ENCODE measurements at regions not wholly inside any gene's neighbourhood (a gene's known extent, or its start where the extent isn't known, plus 50 kb on each side); places are given as distances from the start of the nearest gene placed in this dataset.
A peak's percentile ranks its signal among the peaks of the same experiment; 100 is the strongest.
"Not testable (repeated sequence)": the region's sequence is repeated elsewhere in the genome, so short reads cannot be mapped to it uniquely, and the experiment has no call there.

GRCh38 chr2:53378791-53379190, 388.8 kb upstream of the CHAC2 start:
- no peak for DNase-seq (ENCODE audit: insufficient read length, low spot score)
- TF ChIP-seq POLR2A (IDR thresholded peaks at IDR 0.05; ENCODE audit: low read depth, low read length), result no peak

GRCh38 chr2:53373126-53373525, 394.5 kb upstream of the CHAC2 start:
- TF ChIP-seq POLR2A (IDR thresholded peaks at IDR 0.05; ENCODE audit: low read depth, low read length), result no peak
- FAIRE-seq (no peak), DNase-seq (ENCODE audit: insufficient read length, low spot score) (no peak)

More at GRCh38 chr2:53378791-53379190, 388.8 kb upstream of the CHAC2 start:
- no peak for FAIRE-seq

DNA sequence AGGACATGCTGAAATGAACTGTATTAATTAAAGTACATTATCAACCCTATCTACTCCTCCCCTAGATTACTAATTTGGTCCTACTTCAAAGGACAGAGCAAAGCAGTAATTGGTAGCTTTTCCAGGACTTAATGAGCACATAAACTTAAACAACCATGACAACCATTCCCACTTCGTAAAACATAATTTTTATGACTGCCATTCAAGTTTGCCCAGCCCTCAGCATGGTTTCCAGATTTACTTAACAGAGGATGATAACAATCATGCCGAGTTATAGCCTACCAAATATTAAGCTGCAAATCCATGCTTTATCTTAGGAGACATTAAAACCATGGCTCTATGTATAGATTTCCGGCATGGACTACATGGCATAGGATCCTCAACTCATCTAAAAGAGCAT, 401.1 kb upstream of the CHAC2 start:
- DNase-seq (ENCODE audit: insufficient read length, low spot score) (no peak), FAIRE-seq (no peak)
- TF ChIP-seq POLR2A (IDR thresholded peaks at IDR 0.05; ENCODE audit: low read depth, low read length), result no peak

DNA sequence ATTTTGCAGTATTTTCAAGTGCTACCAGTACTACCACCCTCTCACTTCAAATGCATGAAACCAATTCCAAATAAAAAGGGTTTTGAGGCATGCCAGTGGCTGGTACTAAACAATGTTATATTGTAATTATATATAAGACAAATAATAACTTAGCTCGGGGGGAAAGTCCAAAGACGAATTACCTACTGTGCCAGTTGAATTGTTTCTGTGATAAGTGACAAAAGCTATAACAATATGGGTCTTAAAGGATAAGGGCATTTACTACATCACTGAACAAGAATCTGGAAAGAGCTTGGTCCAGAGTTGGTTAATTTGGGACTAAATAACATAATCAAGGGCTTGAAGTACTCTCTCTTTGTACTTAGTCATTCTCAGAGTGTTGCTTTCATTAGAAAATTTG, 404.7 kb upstream of the CHAC2 start:
- TF ChIP-seq POLR2A (IDR thresholded peaks at IDR 0.05; ENCODE audit: low read depth, low read length), result no peak
- no peak for DNase-seq (ENCODE audit: insufficient read length, low spot score)
- no peak for FAIRE-seq

DNA sequence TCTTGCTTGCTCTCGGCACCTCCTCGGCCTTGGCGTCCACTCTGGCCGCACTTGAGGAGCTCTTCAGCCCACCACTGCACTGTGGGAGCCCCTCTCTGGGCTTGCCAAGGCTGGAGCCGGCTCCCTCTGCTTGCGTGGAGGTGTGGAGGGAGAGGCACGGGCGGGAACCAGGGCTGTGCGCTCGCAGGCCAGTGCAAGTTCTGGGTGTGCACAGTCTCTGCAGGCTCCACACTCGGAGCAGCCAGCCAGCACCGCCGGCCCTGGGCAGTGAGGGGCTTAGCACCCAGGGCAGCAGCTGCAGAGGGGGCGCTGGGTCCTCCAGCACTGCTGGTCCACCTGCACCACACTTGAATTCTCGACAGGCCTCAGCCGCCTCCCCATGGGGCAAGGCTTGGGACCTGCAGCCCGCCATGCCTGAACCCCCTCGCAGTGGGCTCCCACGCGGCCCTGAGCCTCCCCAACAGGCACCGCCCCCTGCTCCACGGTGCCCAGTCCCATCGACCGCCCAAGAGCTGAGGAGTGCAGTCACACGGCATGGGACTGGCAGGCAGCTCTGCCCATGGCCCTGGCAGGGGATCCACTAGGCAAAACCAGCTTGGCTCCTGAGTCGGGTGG, 411.2 kb upstream of the CHAC2 start:
- no peak for TF ChIP-seq POLR2A (IDR thresholded peaks at IDR 0.05; ENCODE audit: low read depth, low read length)
- DNase-seq (ENCODE audit: insufficient read length, low spot score) (no peak), FAIRE-seq (no peak)

DNA sequence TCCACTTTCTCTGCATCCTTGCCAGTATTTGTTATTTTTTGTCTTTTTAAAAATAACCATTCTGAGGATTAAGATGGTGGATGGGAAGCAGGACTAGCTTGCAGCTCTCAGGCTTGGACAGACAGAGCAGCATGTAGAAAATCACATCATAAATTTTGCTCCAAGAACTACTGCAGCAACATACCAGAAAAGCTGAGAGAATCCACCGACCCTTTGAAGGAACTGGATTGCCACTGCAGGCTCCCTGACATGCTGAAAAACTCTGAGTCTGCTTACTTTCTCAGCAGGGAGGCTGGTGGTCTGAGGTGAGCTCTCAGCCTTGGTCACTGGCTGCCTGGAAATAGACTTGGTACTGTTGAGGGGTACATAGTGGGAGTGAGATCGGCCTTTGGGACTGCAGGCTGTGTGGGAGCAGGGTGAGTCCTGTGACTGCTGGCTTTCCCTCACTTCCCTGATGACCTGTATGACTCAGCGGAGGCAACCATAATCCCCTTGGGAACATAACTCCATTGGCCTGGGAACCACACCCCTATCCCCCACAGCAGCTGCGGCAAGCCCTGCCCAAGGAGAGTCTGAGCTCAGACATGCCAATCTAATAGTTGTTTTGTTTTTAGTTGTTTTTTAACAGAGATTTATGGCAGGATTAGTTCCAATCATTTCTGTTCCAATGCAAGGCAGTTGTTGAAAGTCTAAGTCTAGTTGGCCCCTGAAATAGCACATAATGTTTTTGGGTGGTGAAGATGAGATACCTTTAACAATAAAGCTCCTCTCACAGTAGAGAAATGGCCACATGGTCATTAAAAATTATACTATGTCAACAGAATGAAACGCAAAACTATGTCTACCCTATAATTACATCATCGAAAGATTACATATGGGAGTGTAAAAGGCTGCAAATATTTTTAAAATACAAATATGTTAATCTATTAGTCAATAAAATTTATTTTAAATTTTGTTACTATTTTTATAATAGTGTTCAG, 414.2 kb upstream of the CHAC2 start:
- no peak for TF ChIP-seq POLR2A (IDR thresholded peaks at IDR 0.05; ENCODE audit: low read depth, low read length)
- DNase-seq (ENCODE audit: insufficient read length, low spot score) (no peak), FAIRE-seq (peak; percentile 98)

GRCh38 chr2:53347269-53347668, 420.3 kb upstream of the CHAC2 start:
- TF ChIP-seq POLR2A (IDR thresholded peaks at IDR 0.05; ENCODE audit: low read depth, low read length), result no peak
- FAIRE-seq (no peak), DNase-seq (ENCODE audit: insufficient read length, low spot score) (no peak)

- DNase-seq (ENCODE audit: insufficient read length, low spot score) (no peak), FAIRE-seq (no peak)
- TF ChIP-seq POLR2A (IDR thresholded peaks at IDR 0.05; ENCODE audit: low read depth, low read length), result no peak
These were observed 425.4 kb upstream of the CHAC2 start for GRCh38 chr2:53342248-53342647.

GRCh38 chr2:53334610-53335009, 433.0 kb upstream of the CHAC2 start:
- DNase-seq (ENCODE audit: insufficient read length, low spot score) (no peak), FAIRE-seq (no peak)
- TF ChIP-seq POLR2A (IDR thresholded peaks at IDR 0.05; ENCODE audit: low read depth, low read length), result no peak

GRCh38 chr2:53331667-53332066, 435.9 kb upstream of the CHAC2 start:
- FAIRE-seq, result no peak
- DNase-seq (ENCODE audit: insufficient read length, low spot score), result no peak
- no peak for TF ChIP-seq POLR2A (IDR thresholded peaks at IDR 0.05; ENCODE audit: low read depth, low read length)

- FAIRE-seq, result peak; percentile 23
- TF ChIP-seq POLR2A (IDR thresholded peaks at IDR 0.05; ENCODE audit: low read depth, low read length), result no peak
- DNase-seq (ENCODE audit: insufficient read length, low spot score), result no peak
These were observed 449.7 kb upstream of the CHAC2 start for GRCh38 chr2:53317861-53318260.

GRCh38 chr2:53315149-53315548, 452.5 kb upstream of the CHAC2 start:
- FAIRE-seq (no peak), DNase-seq (ENCODE audit: insufficient read length, low spot score) (no peak)
- TF ChIP-seq POLR2A (IDR thresholded peaks at IDR 0.05; ENCODE audit: low read depth, low read length), result no peak

GRCh38 chr2:53314718-53315117, 452.9 kb upstream of the CHAC2 start:
- DNase-seq (ENCODE audit: insufficient read length, low spot score), result no peak
- peak; percentile 6 for FAIRE-seq
- no peak for TF ChIP-seq POLR2A (IDR thresholded peaks at IDR 0.05; ENCODE audit: low read depth, low read length)

DNA sequence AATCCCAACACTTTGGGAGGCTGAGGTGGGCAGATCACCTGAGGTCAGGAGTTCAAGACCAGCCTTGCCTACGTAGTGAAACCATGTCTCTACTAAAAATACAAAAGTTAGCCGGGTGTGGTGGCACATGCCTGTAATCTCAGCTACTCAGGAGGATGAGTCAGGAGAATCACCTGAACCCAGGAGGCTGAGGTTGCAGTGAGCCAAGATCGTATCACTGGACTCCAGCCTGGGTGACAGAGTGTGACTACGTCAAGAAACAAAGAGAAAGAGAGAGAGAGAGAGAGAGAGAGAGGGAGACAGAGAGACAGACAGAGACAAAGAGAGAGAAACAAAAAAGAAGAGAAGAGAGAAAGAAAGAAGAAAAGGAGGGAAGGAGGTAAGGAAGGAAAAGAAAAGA, 454.0 kb upstream of the CHAC2 start:
- not testable (repeated sequence) for FAIRE-seq; DNase-seq (ENCODE audit: insufficient read length, low spot score)

GRCh38 chr2:53312721-53313120, 454.9 kb upstream of the CHAC2 start:
- DNase-seq (ENCODE audit: insufficient read length, low spot score), result no peak
- TF ChIP-seq POLR2A (IDR thresholded peaks at IDR 0.05; ENCODE audit: low read depth, low read length), result no peak

More at GRCh38 chr2:53312721-53313120, 454.9 kb upstream of the CHAC2 start:
- no peak for FAIRE-seq

Data from H54 (cell line).